NB4 (cell line): ENCODE measurements at regions not wholly inside any gene's neighbourhood (a gene's known extent, or its start where the extent isn't known, plus 50 kb on each side); places are given as distances from the start of the nearest gene placed in this dataset.

ENCODE experiments used
- CTCF ChIP-seq: IDR thresholded peaks from one replicate; pipeline ENCODE4 v1.5.1; 2012; ENCODE audit warnings: low read depth, low read length
- MAX ChIP-seq: IDR thresholded peaks from 2 replicates; pipeline ENCODE4 v1.6.1; 2011; ENCODE audit warnings: low read depth, low read length
- POLR2A ChIP-seq: IDR thresholded peaks from 2 replicates; pipeline ENCODE4 v1.6.1; 2011; ENCODE audit warnings: mild to moderate bottlenecking; ENCODE audit not compliant: insufficient read length; ENCODE audit errors: extremely low read depth

GRCh38 chr6:99178168-99178567, 171.3 kb downstream of the FAXC start:
- TF ChIP-seq POLR2A (no peak), CTCF (no peak), MAX (no peak)
